ENCODE measurements at regions not wholly inside any gene's neighbourhood (a gene's known extent, or its start where the extent isn't known, plus 50 kb on each side); places are given as distances from the start of the nearest gene placed in this dataset.

DNA sequence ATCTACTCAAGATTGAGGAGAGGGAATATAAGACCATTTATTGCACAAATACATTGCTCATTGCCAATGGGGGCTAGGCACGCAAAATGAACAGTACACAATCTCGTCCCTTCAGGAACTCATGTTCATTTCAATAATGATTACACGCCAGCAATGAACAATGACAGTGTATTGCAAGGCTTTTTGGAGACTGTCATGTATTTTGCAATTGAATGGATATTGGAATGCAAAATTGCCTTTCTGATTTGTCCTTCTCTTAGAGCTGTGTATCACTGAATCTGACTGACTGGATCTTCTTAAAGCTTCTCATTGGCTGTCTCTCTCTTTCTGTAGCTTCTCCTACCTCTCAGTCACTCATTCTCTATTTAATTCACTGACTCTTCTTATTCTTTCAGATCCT, 400.2 kb upstream of the DCN start:
- H3K36me3 ChIP-seq (replicated peaks; ENCODE audit: insufficient read depth, low read depth), result no peaks in the 10 kb centered on the region
- no peak for DNase-seq (ENCODE audit: low spot score)
- H2AFZ ChIP-seq, result no peak overlapping the region
- H3K4me3 ChIP-seq, result no peak overlapping the region
- 85% methylated on average over 3 of the region's 3 CpGs for WGBS (ENCODE audit: low lambda C conversion rate, missing lambda C conversion rate)
- TF ChIP-seq EZH2 (IDR thresholded peaks at IDR 0.05; ENCODE audit: borderline replicate concordance), result no peak
- TF ChIP-seq, protein P1, sequence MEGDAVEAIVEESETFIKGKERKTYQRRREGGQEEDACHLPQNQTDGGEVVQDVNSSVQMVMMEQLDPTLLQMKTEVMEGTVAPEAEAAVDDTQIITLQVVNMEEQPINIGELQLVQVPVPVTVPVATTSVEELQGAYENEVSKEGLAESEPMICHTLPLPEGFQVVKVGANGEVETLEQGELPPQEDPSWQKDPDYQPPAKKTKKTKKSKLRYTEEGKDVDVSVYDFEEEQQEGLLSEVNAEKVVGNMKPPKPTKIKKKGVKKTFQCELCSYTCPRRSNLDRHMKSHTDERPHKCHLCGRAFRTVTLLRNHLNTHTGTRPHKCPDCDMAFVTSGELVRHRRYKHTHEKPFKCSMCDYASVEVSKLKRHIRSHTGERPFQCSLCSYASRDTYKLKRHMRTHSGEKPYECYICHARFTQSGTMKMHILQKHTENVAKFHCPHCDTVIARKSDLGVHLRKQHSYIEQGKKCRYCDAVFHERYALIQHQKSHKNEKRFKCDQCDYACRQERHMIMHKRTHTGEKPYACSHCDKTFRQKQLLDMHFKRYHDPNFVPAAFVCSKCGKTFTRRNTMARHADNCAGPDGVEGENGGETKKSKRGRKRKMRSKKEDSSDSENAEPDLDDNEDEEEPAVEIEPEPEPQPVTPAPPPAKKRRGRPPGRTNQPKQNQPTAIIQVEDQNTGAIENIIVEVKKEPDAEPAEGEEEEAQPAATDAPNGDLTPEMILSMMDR (IDR thresholded peaks at IDR 0.05; ENCODE audit: poor library complexity), result no peak
- no peak for TF ChIP-seq EZH2phosphoT487 (IDR thresholded peaks at IDR 0.05; ENCODE audit: low read depth, severe bottlenecking, unreplicated experiment)
- no peaks in the 10 kb centered on the region for H3K27me3 ChIP-seq
- no peak overlapping the region for H3K4me2 ChIP-seq
- H3K9me3 ChIP-seq (ENCODE audit: low read depth), result no peaks in the 10 kb centered on the region
- no peaks in the 10 kb centered on the region for H4K20me1 ChIP-seq (ENCODE audit: insufficient read depth, poor library complexity, severe bottlenecking)
- H3K79me2 ChIP-seq, result no peaks in the 10 kb centered on the region
- H3K27ac ChIP-seq, result no peak overlapping the region
- no peaks in the 10 kb centered on the region for H3K9me2 ChIP-seq (replicated peaks; ENCODE audit: insufficient read depth)
- H3K4me1 ChIP-seq (ENCODE audit: insufficient read depth), result no peaks in the 10 kb centered on the region

DNA sequence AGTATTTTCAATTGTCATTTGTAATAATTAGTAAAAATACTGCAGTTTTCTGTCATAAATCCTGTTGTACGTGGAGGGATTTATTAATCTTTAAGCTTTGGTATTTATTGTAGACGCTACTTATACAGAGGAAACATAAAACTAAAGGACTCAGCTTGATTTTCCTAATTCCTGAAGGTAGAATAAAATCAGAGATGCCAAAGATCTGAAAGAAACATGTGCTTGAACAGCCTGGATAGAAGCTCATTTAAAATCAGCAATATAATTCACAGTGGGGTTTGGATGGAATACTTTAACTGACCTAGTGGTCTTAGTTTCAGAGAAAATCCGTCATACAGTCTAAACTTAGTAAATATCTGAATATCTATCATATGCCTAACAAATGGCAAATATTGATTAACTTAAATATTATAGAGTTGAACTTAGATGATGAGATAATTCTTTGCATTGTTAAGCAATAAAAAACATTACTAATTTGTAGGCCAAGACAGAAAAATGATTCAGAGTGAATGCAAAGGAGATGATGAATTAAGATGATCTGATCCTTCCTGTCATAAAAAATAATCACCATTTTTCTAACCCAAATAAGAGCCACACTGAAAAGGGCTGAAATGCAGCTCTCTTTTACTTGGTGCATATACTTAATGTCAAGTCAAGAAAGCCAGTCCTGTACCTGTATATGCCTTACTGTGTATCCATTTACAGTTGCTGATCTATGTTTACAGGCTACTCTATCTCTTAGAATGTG, 397.1 kb upstream of the DCN start:
- H3K4me2 ChIP-seq, result no peak overlapping the region
- no peak for DNase-seq (ENCODE audit: low spot score)
- TF ChIP-seq, protein P1 (IDR thresholded peaks at IDR 0.05; ENCODE audit: poor library complexity), result no peak
- TF ChIP-seq EZH2phosphoT487 (IDR thresholded peaks at IDR 0.05; ENCODE audit: low read depth, severe bottlenecking, unreplicated experiment) (no peak), EZH2 (IDR thresholded peaks at IDR 0.05; ENCODE audit: borderline replicate concordance) (no peak)

DNA sequence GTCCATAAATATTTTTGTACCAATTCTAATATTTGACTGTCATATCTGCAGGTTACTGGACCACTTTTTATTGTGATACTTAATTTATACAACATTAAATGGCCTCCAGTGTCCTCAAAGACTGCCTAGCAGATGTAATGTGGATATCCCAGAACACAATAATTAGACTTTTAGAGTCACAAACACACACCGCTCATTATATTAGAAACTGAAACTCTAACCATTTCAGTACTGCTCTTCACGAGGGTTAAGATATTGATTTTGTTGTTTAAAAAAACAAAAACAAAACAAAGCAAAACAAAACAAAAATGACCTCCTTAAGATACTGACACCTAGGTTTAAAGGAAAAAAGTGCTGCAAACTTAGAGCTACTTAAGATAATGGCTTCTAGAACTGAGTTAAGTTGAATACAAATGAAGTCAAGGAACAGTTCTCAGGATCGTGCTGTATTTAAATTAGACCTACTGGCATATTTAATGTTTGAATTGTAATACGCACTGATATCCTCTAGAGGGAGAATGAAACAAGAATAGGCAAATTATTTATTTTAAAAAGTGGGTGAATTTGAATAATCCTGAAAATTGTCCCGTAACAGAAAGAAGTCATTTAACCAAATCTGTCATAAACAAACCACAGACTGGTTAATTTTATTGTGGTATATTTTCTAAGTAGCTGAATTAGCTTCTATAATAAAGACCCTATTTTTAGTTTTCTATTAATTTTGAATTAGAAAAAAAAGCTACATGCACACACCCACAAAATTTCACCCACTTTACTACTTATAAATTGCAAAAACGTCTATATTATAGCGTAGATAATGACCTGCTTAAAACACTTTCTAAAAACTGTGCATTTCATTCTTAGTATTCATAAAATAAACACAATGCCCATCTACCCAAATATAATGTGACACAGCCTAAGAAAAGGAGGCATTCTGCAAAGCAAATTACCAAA, 395.2 kb upstream of the DCN start:
- Histone ChIP-seq H3K27me3 (no peaks in the 10 kb centered on the region), H3K9me2 (replicated peaks; ENCODE audit: insufficient read depth) (no peaks in the 10 kb centered on the region), H3K9me3 (ENCODE audit: low read depth) (no peaks in the 10 kb centered on the region), H3K27ac (no peak overlapping the region), H3K79me2 (no peaks in the 10 kb centered on the region), H3K36me3 (replicated peaks; ENCODE audit: insufficient read depth, low read depth) (no peaks in the 10 kb centered on the region), H2AFZ (peak overlapping the region; percentile 25), H3K4me3 (no peak overlapping the region), H3K4me2 (peak overlapping the region; percentile 58), H3K4me1 (ENCODE audit: insufficient read depth) (no peaks in the 10 kb centered on the region), H4K20me1 (ENCODE audit: insufficient read depth, poor library complexity, severe bottlenecking) (no peaks in the 10 kb centered on the region)
- DNase-seq (ENCODE audit: low spot score), result peak; percentile 12
- TF ChIP-seq, protein P1 (IDR thresholded peaks at IDR 0.05; ENCODE audit: poor library complexity), result peak; percentile 68
- TF ChIP-seq EZH2 (IDR thresholded peaks at IDR 0.05; ENCODE audit: borderline replicate concordance), result no peak
- WGBS (ENCODE audit: low lambda C conversion rate, missing lambda C conversion rate), result 47% methylated on average over 7 of the region's 7 CpGs

More for the DNA sequence above, 397.1 kb upstream of the DCN start:
- Histone ChIP-seq H4K20me1 (ENCODE audit: insufficient read depth, poor library complexity, severe bottlenecking) (no peaks in the 10 kb centered on the region), H3K36me3 (replicated peaks; ENCODE audit: insufficient read depth, low read depth) (no peaks in the 10 kb centered on the region), H3K4me3 (no peak overlapping the region), H3K27ac (no peak overlapping the region), H3K9me2 (replicated peaks; ENCODE audit: insufficient read depth) (no peaks in the 10 kb centered on the region), H3K79me2 (no peaks in the 10 kb centered on the region), H3K4me1 (ENCODE audit: insufficient read depth) (no peaks in the 10 kb centered on the region), H3K27me3 (no peaks in the 10 kb centered on the region), H2AFZ (no peak overlapping the region), H3K9me3 (ENCODE audit: low read depth) (no peaks in the 10 kb centered on the region)
- WGBS (ENCODE audit: low lambda C conversion rate, missing lambda C conversion rate), result 59% methylated on average over 3 of the region's 3 CpGs

All from hepatocyte (in vitro differentiated cells).